Right atrium auricular region (tissue), 2 donors: ENCODE measurements at regions not wholly inside any gene's neighbourhood (a gene's known extent, or its start where the extent isn't known, plus 50 kb on each side); places are given as distances from the start of the nearest gene placed in this dataset.
A peak's percentile ranks its signal among the peaks of the same experiment; 100 is the strongest.

Experiments
- DNase-seq: peaks from one replicate; pipeline ENCODE4 v3.0.0-alpha.2; 2019; ENCODE audit warnings: low spot score
- H3K27ac ChIP-seq, 2 donors: fragments of 200-600 bp; sonication (generic); 1 replicate in 1 of 2; 2 replicates in 1 of 2; pipeline ENCODE4 v1.5.1; 2016 to 2019
- H3K27me3 ChIP-seq, 2 donors: fragments of 200-600 bp; sonication (generic); one replicate each; pipeline versions ENCODE4 v1.5.1 to v1.6.0; 2017 to 2019
- H3K36me3 ChIP-seq: fragments of 200-600 bp; sonication (generic); one replicate; pipeline ENCODE4 v1.5.1; 2016
- H3K4me1 ChIP-seq, 2 donors: fragments of 200-600 bp; sonication (generic); one replicate each; pipeline versions ENCODE4 v1.5.1 to v1.6.0; 2017 to 2019
- H3K4me3 ChIP-seq, 2 donors: fragments of 200-600 bp; sonication (generic); 1 replicate in 1 of 2; 2 replicates in 1 of 2; pipeline ENCODE4 v1.5.1; 2017 to 2019; ENCODE audit warnings: mild to moderate bottlenecking in 1 of 2, moderate library complexity in 1 of 2
- H3K9me3 ChIP-seq, 2 donors: fragments of 200-600 bp; sonication (generic); one replicate each; pipeline ENCODE4 v1.5.1; 2019
- CTCF ChIP-seq, 2 donors: fragments of 200-600 bp; sonication (generic); IDR thresholded peaks; one replicate each; pipeline ENCODE4 v1.5.1; 2019; ENCODE audit warnings: antibody characterized with exemption in 2 of 2

- Histone ChIP-seq H3K36me3 (no peaks in the 10 kb centered on the region), H3K4me3 (no peak overlapping the region), H3K27me3 (no peaks in the 10 kb centered on the region), H3K27ac (no peak overlapping the region), H3K4me1 (peaks cover 0 to 10% of the 10 kb centered on the region in 2 donors), H3K9me3 (no peaks in the 10 kb centered on the region)
- DNase-seq, result no peak
- TF ChIP-seq CTCF (IDR thresholded peaks at IDR 0.05), result no peak
Measured at GRCh38 chr3:14256561-14257342, 78.1 kb downstream of the LSM3 start.

- Histone ChIP-seq H3K4me1 (peaks cover 0 to 10% of the 10 kb centered on the region in 2 donors), H3K4me3 (no peak overlapping the region), H3K27ac (no peak overlapping the region), H3K27me3 (no peaks in the 10 kb centered on the region), H3K9me3 (no peaks in the 10 kb centered on the region), H3K36me3 (no peaks in the 10 kb centered on the region)
- TF ChIP-seq CTCF (IDR thresholded peaks at IDR 0.05), result no peak
- DNase-seq, result no peak
Measured at GRCh38 chr3:14258906-14259904, 80.6 kb downstream of the LSM3 start.

- peaks cover 0 to 10% of the 10 kb centered on the region in 2 donors for H3K4me1 ChIP-seq
- no peak overlapping the region for H3K4me3 ChIP-seq
Measured at GRCh38 chr3:14260463-14260862, 81.8 kb downstream of the LSM3 start.

GRCh38 chr3:14261229-14261628 is 82.6 kb downstream of the LSM3 start:
- peak; percentile 91 to 97 for TF ChIP-seq CTCF (IDR thresholded peaks at IDR 0.05)
- Histone ChIP-seq H3K4me1 (peaks cover 0 to 10% of the 10 kb centered on the region in 2 donors), H3K36me3 (no peaks in the 10 kb centered on the region), H3K4me3 (no peak overlapping the region), H3K27me3 (no peaks in the 10 kb centered on the region), H3K27ac (no peak overlapping the region), H3K9me3 (no peaks in the 10 kb centered on the region)
- DNase-seq, result peak; percentile 91

More at GRCh38 chr3:14260463-14260862, 81.8 kb downstream of the LSM3 start:
- no peaks in the 10 kb centered on the region for H3K9me3 ChIP-seq
- no peaks in the 10 kb centered on the region for H3K36me3 ChIP-seq
- H3K27ac ChIP-seq, result no peak overlapping the region
- no peak for TF ChIP-seq CTCF (IDR thresholded peaks at IDR 0.05)
- DNase-seq, result no peak
- no peaks in the 10 kb centered on the region for H3K27me3 ChIP-seq

- H3K36me3 ChIP-seq, result no peaks in the 10 kb centered on the region
- no peak overlapping the region for H3K27ac ChIP-seq
- DNase-seq, result no peak
- peaks cover 0 to 3% of the 10 kb centered on the region in 2 donors for H3K4me1 ChIP-seq
- no peaks in the 10 kb centered on the region for H3K9me3 ChIP-seq
- no peaks in the 10 kb centered on the region for H3K27me3 ChIP-seq
- no peak for TF ChIP-seq CTCF (IDR thresholded peaks at IDR 0.05)
- H3K4me3 ChIP-seq, result no peak overlapping the region
Measured at GRCh38 chr3:14262212-14262611, 83.6 kb downstream of the LSM3 start.
